Astrocyte of the cerebellum (primary cell): ENCODE measurements at regions not wholly inside any gene's neighbourhood (a gene's known extent, or its start where the extent isn't known, plus 50 kb on each side); places are given as distances from the start of the nearest gene placed in this dataset.
"Not testable (repeated sequence)": the region's sequence is repeated elsewhere in the genome, so short reads cannot be mapped to it uniquely, and the experiment has no call there.

ENCODE experiments used
- DNase-seq: peaks from one replicate; pipeline ENCODE4 v3.0.0-alpha.2; 2011; ENCODE audit warnings: low read depth
- H3K4me3 ChIP-seq: 2 replicates; pipeline ENCODE4 v1.5.1; 2011; ENCODE audit warnings: mild to moderate bottlenecking, low read depth, low read length, moderate library complexity
- in situ Hi-C: cut with HindIII; loops from 2 replicates; pipeline ENCODE4 v1.10.0; 2017; ENCODE audit warnings: low sequenced_read_pairs
- TF ChIP-seq, protein P1 (sequence below): IDR thresholded peaks from 2 replicates; pipeline ENCODE4 v1.5.1; 2012; ENCODE audit warnings: low read length, low read depth, moderate library complexity, mild to moderate bottlenecking; ENCODE audit errors: missing control alignments

DNA sequence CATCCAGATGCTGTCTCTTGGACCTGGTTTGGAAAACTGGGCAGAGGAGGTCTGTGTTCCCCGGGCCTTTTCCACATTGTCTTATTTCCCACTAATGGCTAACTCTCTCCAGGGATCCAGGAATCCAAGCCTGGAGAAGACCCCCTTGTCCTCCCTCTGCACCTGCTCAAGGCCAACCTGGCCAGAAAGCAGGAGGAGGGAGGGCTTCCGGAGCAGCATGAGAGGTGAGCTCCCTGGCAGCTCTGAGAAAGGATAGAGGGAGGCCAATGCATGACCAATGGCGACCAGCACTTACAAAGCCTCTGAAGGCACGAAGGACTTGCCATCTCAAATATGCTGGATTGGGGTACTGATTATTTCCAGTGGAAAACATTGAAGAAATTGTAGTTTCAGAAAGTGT, 445.0 kb upstream of the B3GAT1 start:
- no peak for DNase-seq
- in situ Hi-C loops, result no loop called here
- no peak overlapping the region for H3K4me3 ChIP-seq
- TF ChIP-seq, protein P1, sequence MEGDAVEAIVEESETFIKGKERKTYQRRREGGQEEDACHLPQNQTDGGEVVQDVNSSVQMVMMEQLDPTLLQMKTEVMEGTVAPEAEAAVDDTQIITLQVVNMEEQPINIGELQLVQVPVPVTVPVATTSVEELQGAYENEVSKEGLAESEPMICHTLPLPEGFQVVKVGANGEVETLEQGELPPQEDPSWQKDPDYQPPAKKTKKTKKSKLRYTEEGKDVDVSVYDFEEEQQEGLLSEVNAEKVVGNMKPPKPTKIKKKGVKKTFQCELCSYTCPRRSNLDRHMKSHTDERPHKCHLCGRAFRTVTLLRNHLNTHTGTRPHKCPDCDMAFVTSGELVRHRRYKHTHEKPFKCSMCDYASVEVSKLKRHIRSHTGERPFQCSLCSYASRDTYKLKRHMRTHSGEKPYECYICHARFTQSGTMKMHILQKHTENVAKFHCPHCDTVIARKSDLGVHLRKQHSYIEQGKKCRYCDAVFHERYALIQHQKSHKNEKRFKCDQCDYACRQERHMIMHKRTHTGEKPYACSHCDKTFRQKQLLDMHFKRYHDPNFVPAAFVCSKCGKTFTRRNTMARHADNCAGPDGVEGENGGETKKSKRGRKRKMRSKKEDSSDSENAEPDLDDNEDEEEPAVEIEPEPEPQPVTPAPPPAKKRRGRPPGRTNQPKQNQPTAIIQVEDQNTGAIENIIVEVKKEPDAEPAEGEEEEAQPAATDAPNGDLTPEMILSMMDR, result no peak

DNA sequence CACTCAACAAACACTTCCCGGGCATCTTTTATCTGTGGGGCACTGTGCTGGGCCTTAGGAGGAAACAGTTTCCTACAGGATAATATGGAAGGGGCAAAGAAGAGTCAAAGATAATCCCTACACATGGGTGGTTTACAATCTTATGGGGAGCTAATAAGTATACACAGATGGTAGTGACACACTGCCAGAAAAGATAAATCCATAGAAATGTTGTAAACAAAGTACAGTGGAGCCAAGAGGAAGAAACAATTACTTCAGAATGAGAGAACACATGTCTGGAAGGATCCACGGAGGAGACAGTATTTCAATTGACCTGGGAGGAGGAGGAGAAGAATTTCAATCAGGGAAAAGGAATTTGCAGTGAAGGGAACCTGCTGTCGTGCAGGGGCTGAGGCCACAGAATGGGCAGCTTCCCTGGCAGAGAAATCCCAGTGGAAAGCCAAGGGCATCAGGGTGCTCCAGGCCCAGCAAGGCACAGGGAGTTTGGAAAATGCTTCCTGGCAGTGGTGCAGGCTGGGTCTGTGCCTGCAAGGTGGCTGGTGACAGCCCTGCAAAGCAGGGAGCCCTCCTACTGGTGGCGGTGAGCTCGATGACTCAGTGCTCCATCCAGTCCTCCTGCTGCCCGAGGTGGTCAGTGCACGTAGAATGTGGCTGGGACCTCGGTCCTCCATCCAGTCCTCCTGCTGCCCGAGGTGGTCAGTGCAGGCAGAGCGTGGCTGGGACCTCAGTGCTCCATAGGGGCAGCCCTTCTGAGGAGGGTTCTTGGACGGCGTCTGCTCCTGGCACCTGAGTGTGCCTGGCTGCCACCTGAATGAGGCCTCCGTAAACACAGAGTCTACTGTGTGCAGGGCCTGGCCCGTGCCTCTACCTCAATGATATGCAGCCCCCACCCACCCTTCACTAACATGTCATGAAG, 444.3 kb upstream of the B3GAT1 start:
- no peak overlapping the region for H3K4me3 ChIP-seq
- DNase-seq, result no peak
- in situ Hi-C loops, result no loop called here
- TF ChIP-seq, protein P1, result no peak

DNA sequence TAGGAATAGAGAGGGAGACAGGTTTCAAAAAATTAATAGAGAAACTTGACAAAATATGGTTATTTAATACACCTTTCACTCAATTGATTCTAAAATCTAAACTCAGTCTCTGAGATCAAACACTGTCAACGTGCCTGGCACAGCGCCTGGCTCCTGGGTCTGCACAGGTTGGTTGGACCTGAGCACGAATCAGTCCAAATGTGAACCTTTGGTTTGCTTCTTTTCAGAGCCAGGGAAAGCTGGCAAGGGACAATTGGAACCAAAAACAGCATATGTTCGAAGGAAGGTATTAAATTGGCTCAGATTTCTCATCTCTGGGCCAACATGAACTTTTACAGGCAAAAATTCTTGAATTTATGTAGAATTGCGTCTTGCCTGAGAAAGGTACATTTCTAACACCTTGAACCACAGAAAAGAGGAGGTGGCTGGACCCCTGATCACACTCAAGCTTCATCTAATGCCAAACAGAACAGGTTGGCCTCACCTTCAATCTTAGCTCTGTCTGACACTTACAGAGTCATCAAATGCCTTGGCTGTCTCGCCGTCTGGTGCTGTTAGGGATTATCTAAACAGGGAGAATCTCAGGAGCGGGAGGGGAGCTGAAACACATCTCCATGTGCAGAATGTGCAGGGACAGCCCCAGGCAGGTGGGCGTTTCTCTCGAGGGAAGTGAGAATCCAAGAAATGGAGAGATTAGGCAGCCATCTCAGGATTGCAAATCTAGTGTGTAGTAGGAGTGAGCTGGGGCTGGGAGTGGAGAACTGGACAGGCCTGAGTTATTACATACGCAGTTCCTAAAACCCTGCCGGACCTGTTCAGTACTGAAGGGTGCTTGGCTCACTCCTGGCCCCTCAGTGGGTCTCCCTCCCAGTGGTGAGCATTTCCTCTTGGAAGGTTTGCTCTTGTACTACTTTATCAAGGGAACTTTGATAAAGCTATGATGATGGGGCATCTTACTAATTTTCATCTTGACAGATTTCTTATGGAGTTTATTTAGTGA, 442.2 kb upstream of the B3GAT1 start:
- no peak for DNase-seq
- in situ Hi-C loops, result no loop called here
- TF ChIP-seq, protein P1, result no peak
- no peak overlapping the region for H3K4me3 ChIP-seq

DNA sequence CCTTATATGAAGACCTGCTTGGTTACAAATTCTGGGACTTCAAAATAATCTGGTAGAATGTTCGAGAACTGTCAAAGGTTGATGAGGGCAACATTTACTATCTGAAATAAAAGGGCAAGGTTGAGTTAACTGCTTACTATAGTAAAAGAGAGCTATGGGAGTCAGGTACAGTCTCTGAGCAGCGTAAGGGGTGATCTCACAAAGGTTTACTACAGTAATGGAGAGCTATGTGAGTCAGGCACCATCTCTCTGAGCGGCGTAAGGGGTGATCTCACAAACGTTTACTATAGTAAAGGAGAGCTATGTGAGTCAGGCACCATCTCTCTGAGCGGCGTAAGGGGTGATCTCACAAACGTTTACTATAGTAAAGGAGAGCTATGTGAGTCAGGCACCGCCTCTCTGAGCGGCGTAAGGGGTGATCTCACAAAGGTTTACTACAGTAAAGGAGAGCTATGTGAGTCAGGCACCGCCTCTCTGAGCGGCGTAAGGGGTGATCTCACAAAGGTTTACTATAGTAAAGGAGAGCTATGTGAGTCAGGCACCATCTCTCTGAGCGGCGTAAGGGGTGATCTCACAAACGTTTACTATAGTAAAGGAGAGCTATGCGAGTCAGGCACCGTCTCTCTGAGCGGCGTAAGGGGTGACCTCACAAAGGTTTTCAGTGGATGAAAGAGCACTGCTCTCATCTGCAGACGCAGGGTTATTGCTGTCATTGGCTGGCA, 439.6 kb upstream of the B3GAT1 start:
- DNase-seq, H3K4me3 ChIP-seq, in situ Hi-C loops: not testable (repeated sequence)

DNA sequence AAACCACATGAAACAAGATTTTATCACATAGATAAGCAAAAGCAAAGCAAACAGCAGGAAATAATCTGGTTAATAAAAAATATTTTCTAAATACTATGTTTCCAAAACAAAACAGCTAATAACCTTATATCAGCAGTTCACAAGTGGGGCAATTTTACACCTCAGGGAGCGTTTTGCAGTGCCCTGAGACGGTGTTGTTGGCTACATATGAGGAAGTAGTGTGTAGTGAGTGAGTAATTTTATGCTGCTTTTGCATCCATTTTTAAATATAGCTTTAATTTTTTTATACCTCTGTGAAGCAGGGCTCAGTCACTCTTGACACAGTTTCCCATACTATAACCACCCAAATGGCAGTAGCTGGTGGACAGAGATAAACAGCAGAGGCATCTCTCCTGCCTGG, 438.5 kb upstream of the B3GAT1 start:
- no peak for DNase-seq
- no peak overlapping the region for H3K4me3 ChIP-seq
- in situ Hi-C loops, result no loop called here
- TF ChIP-seq, protein P1, result no peak

DNA sequence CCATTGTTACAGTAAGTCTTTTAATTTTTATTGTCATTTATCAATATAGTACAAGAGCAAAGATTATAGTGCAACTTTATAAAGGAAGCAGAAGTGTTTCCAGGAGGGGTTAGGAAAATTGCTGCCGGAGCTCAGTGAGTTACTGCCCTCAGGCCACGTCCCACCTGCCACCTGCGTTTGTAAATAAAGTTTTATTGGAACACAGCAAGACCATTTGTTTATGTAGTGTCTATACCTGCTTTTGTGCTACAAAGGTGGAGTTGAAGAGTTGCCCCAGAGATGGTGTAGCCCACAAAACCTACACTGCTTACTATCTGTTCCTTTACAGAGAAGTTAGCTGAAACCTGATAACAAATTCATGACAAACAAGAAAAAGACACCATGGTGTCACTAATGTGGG, 437.8 kb upstream of the B3GAT1 start:
- TF ChIP-seq, protein P1, result no peak
- in situ Hi-C loops, result no loop called here
- H3K4me3 ChIP-seq, result no peak overlapping the region
- DNase-seq, result no peak
